ENCODE measurements at regions not wholly inside any gene's neighbourhood (a gene's known extent, or its start where the extent isn't known, plus 50 kb on each side); places are given as distances from the start of the nearest gene placed in this dataset.
A peak's percentile ranks its signal among the peaks of the same experiment; 100 is the strongest.

DNA sequence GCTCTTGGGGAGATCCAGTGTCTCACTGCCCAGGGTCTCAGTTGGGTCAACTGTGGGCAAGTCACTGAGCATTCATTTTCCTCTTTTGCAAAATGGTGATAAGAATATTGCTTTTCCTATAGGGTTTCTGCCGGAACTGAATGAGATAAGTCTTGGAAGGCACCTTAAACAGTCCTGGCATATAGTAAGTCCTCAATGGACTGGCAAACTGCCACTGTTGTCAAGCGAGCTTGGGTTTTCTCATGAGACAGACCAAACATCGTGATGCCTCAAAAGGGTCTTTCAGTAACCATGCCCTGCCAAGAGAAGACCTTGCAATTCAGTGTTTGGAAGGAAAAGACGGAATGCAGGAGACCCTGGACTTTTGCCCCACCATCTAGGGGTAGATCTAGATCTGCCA is 251.5 kb downstream of the WDR11 start:
- no peak for DNase-seq

DNA sequence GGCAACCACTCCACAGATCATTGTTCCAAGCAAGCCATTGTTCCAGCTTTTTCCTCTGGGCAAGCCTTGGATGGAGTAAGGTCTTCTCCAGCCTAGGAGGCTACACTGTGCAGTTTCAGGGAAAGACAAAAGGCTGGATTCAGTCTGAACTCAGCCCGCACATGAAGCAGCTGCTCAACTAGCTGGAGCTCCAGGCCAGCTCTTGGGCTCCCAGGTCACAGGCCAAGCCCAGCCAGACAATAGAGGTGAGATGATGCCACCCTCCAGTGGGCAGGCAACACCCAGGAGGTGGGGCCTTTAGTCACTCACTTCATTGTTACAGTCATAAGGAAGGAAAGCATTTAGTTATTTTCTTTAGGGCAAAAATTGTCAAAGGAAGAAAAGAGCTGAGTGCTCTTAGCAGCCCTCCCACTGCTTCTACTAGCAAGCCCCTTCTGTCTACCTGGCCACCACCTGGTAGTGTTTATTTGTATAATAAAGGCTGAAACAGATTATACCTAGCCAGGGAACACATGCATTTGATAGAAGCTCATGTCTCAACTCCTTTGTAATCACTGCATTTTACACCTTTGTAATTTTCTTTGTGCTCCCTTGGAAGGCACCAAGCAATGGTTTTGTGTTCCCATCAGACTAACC is 253.4 kb downstream of the WDR11 start:
- DNase-seq, result no peak

DNA sequence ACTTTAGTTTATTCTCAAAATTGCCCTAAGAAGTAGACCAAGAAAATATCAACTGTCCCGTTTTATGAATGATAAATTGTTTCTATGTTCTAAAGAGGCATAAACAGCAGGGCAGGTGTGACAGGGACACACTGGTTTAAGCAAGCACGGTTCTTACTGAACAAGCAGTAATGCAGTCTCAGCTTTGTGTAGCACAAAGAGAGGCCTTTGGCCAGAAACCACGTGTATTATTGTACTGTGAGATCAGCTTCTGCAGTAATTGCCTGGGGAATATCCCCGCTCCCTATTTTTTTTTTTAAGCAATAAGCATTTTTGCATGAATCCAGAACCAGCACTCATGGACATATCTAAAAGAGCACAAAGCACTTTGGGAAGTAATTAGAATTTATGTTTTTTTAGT is 255.4 kb downstream of the WDR11 start:
- no peak for DNase-seq

DNA sequence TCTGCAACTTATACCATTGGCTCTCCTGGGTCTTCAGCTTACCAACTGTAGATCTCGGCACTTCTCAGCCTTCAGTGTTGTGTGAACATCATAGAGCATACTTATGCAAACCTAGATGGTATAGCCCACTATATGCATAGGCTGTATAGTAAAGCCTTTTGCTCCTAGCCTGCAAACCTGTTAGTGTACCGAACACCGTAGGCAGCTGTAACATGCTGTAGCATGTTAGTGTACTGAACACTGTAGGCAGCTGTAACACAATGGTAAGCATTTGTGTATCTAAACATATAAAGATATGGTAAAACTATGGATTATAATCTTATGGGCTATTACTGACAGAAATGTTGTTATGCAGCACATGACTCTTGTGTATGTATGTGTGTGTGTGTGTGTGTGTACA is 256.9 kb downstream of the WDR11 start:
- no peak for DNase-seq

DNA sequence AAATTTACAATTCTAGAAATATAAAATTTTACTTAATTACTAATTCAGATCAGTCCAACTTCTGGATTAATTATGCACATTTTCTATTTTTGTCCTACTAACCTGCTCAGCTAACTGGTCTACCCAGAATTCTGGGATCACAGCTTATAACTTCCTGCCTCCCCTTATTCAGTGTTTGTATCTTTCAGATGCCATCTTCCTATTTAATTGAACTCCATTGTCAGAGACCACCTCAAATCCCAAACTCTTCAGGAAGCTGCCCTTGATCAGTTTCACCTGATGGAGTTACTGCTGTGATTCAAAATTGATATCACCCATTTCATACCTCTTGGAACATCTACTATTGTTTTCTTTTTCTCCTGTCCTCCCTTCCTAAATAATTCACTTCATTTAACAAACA is 259.2 kb downstream of the WDR11 start:
- DNase-seq, result no peak

DNA sequence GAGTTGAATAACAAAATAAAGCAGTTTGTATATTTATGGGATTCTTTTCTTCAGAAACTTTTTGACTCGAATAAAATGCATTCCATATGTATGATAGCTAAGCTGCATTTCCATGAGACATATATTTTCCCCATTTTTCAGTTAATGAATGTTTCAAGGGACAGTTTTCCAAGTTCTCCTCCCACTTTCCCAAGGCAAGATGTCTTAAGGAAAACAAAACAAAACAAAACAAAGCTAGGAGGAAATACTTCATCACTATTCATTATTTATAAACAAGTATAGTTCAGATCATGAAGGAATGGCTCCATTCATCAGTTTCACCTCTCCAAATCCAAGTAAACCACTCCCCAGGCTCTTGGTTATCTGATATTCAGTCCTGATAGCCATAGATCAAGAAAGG is 261.0 kb downstream of the WDR11 start:
- DNase-seq, result no peak

DNA sequence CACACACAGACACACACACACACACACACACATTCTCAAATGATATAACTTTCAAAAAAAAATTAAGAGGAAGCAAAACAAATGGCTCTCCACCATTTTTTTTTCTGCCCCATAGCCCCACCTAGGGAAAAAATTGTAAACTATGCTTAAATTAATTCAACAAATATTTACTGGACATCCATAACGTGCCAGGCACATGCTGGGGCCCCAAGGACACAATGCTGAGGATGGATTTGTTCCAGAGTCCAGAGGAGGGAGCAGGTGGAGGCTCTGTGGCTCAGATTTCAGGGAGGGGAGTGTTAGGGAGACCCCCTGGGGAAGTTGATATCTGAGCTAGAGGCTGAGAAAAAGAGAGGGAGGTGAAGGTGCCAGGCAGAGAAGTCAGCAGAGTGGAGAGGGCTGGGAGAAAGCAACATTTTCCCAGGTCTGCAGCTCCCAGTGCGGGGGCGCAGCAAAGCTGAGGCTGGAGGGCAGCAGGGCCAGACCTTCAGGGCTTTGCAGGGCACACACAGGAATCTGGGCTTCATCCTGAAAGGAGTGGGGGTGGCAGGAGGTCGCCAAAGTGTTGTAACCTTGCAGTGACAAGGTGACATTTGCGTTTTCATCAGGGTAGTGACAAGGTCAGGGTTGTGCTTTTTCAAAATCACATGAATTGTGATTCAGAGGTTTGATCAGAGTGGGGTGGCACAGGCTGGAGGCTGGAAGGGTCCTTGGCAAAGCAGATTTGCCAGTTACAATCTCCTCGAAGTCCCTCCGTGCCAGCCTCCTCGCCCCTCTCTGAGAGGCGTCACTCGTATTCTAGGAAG is 261.6 kb downstream of the WDR11 start:
- DNase-seq, result peak; percentile 18

DNA sequence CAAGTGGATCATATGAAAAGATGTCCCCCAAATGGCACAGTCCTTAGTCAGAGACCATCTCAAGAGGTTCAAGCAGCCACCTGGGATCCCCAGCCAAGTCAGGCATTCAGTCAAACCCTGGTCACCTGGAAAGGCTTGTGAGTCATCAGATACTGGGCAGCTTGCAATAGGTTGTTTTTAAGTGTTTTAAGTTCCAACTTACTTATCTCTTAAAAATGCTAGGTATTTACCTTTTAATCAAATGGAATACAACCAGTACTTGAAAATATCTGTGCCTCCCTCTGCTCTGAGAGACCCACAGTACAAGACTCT is 262.2 kb downstream of the WDR11 start:
- no peak for DNase-seq

DNA sequence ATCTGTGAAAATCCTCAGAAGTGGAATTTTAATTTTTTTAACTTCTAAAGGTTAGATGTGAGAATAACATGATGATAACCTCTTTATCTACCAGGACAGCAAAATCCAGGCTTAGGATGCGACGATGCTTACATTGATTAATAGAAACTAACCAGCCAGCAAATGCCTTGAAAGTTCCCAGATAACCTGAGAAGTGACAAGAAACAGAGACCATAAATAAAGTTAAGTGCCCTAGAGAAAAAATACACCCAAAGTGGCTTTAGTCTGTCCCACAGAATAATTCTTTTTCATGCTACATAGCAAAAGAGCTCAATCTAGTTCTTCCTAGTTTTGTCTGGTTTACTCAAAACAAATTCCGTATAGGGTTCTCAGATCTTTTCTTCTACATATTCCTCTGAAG is 262.7 kb downstream of the WDR11 start:
- DNase-seq, result no peak

DNA sequence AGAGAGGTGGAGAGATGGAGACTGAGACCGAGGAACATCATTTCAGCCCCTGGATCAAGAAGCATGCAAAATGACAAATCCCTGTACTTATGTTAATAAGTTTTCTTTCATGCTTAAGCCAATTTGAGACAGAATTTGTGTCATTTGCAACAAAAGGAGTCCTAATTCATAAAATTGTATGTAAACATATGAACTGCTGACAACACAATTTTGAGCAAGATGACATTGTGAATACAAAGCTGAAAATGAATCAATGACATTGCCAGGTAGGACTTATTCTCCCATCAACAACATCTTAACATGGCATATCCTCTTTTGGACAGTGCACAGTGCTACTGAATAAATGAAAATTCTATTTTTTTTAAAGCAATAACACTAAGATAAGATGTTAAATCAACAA is 264.0 kb downstream of the WDR11 start:
- DNase-seq, result no peak

DNA sequence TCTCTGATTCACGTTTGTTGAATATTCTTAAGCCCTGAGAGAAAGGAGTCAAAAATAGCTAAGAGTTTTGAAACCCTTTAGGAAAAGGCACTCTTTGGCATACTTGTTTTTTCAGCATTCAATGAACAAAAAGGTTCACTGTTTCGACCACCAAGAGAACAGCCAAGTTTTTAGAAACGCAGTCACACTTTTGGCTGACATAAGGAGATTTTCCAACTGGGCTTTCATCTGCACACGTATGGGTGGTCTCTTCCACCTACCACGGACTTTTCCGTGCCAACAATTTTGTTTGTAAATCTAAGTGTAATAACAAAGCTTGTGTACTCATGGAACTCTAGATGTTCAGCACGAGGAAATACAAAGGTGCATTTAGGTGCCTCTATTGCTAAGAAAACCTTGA is 270.3 kb downstream of the WDR11 start:
- DNase-seq, result no peak

DNA sequence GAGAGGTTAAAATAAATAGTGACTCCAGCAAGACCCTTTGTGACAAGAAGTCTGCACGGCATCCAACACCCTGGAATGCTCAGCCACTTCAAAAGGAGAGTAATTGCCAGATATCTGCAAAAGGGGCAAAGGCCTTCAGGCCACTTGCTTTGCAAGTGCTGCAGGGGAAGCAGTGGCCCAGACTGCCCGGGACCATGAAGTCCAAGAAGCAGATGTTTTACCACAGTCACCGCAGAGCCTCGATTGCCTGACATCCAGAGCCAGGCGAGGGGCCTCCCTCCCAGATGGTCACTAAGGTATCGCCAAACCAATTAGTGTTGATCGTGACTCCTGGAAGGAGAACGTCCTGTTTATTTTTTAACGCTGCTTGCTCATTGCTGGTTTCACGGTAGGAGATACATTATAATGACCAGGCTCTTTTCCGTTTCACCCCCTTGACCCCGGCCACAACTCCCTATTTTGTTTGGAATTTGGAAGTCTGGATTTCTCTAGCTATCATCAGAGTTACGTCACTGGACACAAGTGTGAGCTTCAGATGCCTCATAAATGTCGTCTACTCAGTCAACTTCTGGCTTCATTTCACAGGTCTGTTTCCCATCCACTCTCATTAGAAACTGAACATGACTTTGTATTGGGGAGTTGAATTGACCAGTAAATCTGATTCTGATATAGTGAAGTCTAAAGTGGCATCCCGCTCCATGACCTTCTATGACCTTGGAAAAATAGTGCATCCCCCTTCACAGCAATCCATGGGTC is 276.2 kb downstream of the WDR11 start:
- DNase-seq, result no peak

DNA sequence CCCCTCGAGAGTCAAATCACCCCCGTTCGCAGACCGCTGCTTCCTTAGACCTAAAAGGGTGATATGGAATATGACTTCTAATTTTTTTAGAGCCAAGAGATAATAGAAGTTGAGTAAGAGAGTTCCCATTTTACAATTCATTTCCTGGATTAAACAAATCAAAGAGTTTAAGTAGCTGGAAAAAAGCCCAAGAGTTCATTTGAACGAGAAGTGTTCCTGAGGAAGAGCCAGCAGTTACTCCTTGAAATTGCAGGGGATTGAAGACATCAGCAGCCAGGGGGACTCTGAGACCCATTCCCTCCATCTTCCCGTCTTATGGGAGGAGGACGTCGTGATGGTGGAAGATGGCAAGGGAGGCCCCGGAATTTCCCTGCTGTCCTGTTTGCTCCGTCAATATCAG is 277.0 kb downstream of the WDR11 start:
- DNase-seq, result no peak

DNA sequence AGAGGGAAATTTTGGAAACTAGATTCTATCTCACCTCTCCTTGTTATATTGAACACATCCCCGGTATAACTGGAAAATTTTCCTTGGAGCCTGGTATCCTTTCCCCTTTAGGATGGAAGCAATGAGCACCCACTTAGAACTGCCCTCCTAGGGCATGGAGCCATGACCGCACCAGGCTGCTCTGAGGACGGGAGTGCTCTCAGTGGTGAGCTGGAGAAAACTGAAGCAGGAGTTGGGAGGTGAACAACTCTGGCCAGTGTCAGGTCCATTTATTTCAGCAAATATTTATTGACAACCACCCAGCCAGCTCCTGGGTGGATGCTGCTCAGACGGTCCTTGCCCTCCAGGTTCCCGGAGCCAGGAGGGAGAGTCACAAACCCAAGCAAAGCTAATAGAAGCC is 278.1 kb downstream of the WDR11 start:
- no peak for DNase-seq

DNA sequence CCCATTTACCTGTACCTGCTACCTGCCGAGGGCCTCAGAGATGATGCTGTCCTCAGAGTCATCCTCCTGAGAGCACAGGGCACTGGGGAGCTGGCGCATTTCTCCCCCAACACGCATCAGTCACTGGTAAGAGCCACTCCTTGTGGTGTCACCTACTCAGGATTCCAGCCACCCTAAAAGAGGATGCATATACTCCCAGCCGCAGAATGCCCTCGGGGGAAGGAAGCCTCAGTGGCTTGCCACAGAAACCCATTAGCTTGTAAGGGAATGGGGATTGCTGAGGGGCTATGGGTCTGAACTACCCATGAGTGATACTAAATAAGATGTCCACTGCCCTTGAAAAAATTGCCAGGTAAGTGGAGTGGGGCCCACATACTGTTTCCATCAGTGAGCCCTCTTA is 279.2 kb downstream of the WDR11 start:
- DNase-seq, result no peak

DNA sequence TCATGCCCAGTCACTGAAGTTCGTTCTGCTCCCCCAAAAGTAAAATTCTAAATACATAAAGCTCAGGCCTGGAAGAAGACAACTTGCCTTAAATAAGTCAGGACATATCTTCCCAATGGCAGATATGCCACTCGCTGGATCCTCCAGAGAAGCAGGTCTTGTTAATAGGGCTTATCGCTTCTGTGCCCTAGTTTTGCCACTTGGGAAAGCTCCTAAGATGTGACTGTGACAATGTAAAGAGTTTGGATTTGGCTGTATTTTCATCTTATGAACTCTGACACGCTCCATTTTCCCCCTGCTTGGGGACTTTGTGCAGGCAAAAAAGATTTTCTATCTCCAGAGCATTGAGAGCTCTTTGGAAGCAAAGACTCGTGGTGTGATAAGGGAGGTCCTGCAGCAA is 279.9 kb downstream of the WDR11 start:
- DNase-seq, result no peak

DNA sequence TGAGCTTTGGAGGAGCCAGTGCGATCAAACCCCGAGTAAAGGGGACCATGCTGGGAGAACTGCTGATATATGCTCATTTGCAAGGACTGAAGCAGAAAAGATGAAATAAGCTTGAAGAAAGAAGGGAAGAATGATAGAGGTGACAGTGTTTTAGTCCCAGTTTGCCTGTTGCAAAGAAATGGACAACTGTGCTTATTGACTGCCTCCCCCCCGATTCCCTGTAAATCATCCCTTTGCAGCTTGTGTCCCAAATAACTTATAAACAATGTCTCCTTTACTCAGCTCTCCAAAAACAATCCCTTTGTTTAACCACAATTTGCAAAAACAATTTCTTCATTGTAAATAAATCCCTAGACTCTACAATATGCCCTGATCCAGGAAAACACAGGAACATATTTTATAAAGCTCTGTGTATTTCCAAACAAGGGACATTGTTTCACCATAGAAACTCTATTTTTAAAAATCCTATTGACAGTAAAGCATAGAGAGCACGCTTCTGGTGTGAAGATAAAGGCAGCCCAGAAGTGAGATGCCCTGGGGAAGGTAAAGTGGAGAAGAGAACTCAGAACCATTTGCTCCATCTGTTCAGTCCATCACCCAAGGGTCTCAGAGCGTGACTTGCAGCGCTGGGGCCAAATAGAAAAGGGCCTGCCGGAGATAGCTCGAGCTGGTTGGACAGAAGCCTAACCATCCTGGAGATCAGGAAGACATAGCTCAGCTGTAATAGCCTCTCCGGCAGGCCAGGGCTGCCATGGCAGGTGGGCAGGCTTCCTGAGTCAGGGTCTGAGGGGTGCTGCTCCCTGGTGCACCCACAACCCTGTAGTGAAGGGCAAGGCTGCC is 280.5 kb downstream of the WDR11 start:
- DNase-seq, result no peak

DNA sequence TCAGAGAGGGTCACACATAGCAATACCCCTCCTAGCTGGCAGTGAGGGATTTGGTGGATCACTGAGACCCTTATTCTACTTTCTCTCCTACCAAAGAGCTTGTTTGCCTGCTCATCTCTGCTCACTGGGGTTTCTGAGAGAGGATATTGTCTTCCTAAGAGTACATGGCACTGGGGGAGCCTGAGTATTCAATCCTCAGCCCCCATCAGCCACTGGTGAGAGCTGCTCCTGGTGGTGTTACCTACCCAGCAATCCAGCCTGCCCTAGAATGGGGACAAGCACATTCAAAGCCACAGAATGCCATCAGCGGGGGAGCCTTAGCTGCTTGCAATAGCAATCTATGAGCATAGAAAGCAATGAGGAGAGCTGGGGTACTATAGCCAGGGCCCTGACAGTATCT is 281.1 kb downstream of the WDR11 start:
- DNase-seq, result no peak

DNA sequence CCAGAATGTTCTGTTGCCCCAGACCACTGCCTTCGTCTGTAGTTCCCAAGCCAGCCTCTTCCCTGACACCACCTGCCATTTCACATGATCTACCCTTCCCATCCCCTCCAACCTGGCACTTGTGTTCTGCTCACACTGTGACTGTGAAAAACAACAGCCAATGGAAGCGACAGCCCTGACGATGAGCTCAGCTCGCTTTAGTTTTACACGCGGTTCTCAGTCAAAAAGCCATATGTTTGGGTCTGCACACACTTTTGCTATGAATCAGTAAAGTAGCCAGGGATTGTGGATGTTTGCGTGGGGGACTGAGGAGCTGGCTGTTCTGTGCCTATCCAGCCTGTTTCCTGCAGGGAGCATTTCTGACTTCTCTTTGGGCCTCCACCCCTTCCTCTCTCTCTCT is 282.7 kb downstream of the WDR11 start:
- no peak for DNase-seq

DNA sequence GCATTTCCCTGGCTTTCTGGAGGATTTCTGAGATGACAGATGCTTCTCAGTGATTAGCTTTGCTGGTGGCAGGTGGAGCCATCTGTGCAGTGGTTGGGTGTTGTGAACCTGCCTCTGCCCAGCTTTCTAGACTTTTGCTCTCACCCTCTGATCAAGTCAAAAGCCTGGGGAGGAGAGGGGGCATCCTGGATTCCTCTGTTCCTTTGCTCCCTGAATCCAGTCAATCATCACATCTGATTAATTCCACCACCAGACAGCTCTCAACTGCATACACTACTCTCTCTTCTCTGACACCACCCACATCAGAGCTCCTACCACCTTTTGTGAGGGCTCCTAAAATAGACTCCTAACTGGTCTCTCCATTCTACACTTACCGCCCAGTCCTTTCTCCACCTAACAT is 283.5 kb downstream of the WDR11 start:
- DNase-seq, result no peak

DNA sequence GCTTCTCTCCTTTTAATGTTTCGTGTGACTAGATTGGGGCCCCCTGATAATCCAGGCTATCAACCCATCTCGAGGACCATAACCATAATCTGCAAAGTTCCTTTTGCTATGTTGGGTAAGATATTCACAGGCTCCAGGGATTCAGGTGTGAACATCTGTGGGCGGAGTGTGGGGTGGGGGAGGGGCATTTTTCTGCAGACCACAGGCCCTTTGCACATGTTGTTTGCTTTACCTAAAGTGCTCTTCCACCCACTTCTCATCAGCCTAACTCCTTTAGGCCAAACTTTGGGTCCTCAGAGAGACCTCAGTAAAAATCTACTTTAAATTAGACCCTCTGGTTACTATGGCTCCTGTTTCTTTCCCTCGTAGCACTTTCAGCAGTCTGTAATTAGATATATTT is 284.4 kb downstream of the WDR11 start:
- no peak for DNase-seq

DNA sequence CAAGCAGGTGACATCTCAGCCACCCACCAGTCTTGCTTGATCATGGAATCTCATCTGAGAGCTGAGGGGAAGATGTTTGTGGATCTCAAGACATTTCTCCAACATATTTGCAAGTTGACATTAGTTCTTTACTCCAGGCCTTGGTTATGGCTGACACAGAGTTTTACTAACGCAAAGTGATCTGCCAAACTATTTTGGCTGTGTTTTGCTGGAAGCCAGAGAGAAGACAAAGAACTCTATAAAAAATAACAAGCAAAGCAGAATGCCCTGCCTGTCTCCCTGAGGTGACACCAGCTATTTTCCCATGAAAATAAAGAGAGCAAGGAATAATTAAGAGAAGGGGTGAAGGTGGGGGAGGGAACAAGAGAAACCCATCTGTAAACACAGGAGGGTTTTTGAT is 286.4 kb downstream of the WDR11 start:
- no peak for DNase-seq

DNA sequence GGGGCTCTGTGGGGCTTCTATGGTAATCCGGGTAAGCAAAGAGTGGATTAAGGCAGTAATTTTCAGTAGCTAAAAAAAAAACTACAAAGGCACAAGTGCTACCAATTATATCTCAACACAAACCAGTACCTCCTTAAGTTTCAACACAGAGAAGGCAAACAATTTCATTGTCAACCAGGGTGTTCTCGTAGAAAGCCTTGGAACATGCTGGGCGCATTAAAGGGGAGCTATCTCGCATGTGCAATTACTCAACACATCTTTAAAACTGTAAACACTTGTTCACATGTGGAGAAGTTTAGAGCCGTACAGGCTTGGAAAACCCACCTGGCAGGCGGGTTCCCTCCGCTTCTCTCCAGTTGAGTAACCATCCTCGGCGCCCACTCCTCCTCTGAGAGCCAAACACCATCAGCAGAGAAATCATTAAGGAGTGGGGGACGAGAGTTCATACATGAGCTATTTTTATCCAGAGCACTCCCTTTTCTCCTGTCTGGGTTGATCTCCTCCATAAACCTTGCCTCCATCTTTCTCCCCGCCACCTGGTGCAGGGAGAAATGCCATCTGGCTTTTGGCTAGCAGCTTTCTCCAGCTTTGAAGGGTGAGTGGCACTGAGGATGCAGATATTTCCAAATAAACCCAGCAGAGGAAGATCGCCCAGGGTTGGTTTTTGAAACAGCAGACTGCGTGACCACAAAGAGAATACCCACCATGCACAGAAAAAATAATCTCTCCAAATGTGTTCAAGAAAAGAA is 287.1 kb downstream of the WDR11 start:
- no peak for DNase-seq
